ENCODE measurements at regions not wholly inside any gene's neighbourhood (a gene's known extent, or its start where the extent isn't known, plus 50 kb on each side); places are given as distances from the start of the nearest gene placed in this dataset.

DNA sequence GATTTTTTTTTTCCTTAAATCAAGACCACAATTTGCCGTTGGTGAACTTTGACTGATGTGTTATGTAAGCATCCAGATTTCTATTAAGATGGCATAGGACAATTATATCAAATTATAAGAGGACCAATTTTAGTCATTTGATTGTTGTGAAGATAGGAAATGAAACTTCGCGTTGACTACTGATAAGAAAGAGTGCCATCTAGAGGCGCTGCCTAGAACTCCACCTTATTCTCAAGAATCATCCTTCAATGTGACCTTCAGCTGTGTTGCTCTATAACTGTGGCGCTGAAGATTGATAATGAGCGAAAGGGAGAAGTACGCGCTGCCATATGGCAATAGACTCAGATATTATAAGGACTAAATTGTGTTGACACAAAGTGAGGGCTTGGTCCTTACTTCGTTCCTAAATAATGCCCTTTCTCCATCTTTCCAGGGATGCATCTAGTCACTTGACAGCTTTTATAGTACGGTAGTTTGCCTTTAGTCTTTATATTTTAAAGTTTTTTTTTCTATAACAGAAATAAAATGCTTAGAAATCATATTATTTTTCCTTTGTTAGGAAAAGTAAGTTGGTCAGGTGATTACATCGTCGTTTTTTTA is 350.8 kb upstream of the STXBP6 start:
- TF ChIP-seq, protein P1, sequence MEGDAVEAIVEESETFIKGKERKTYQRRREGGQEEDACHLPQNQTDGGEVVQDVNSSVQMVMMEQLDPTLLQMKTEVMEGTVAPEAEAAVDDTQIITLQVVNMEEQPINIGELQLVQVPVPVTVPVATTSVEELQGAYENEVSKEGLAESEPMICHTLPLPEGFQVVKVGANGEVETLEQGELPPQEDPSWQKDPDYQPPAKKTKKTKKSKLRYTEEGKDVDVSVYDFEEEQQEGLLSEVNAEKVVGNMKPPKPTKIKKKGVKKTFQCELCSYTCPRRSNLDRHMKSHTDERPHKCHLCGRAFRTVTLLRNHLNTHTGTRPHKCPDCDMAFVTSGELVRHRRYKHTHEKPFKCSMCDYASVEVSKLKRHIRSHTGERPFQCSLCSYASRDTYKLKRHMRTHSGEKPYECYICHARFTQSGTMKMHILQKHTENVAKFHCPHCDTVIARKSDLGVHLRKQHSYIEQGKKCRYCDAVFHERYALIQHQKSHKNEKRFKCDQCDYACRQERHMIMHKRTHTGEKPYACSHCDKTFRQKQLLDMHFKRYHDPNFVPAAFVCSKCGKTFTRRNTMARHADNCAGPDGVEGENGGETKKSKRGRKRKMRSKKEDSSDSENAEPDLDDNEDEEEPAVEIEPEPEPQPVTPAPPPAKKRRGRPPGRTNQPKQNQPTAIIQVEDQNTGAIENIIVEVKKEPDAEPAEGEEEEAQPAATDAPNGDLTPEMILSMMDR (conservative IDR thresholded peaks at IDR 0.05 in 1 of 2, IDR thresholded peaks at IDR 0.05 in 1 of 2; ENCODE audit: extremely low read depth in 1 of 2, insufficient read depth in 1 of 2, low read depth in 1 of 2, low read length in 2 of 2), result peak; percentile 59 to 60
- TF ChIP-seq EZH2 (IDR thresholded peaks at IDR 0.05; ENCODE audit: borderline replicate concordance, low read length), result no peak
